ENCODE measurements at regions not wholly inside any gene's neighbourhood (a gene's known extent, or its start where the extent isn't known, plus 50 kb on each side); places are given as distances from the start of the nearest gene placed in this dataset.

- Histone ChIP-seq H3K9me3 (ENCODE audit: insufficient read depth, low read length) (no peaks in the 10 kb centered on the region), H3K4me2 (ENCODE audit: low read length) (no peak overlapping the region), H3K4me3 (ENCODE audit: low read length) (no peak overlapping the region), H3K27ac (ENCODE audit: low read length) (no peak overlapping the region), H2AFZ (ENCODE audit: low read depth, low read length) (no peak overlapping the region), H3K4me1 (ENCODE audit: low read length) (no peaks in the 10 kb centered on the region), H3K36me3 (replicated peaks; ENCODE audit: low read depth, low read length) (no peaks in the 10 kb centered on the region), H3K27me3 (ENCODE audit: low read depth, low read length) (peaks cover 20% of the 10 kb centered on the region), H3K9ac (ENCODE audit: low read length) (no peak overlapping the region), H4K20me1 (ENCODE audit: insufficient read depth, low read length) (no peaks in the 10 kb centered on the region), H3K79me2 (ENCODE audit: low read length) (no peaks in the 10 kb centered on the region)
- TF ChIP-seq CTCF (IDR thresholded peaks at IDR 0.05; ENCODE audit: low read depth, low read length) (no peak), EZH2phosphoT487 (IDR thresholded peaks at IDR 0.05; ENCODE audit: low read depth) (no peak)
Measured at GRCh38 chr17:77687417-77687816, 271.1 kb upstream of the TNRC6C start.

GRCh38 chr17:77687921-77688320 is 270.6 kb upstream of the TNRC6C start:
- H2AFZ ChIP-seq (ENCODE audit: low read depth, low read length): no peak overlapping the region
- no peak for TF ChIP-seq CTCF (IDR thresholded peaks at IDR 0.05; ENCODE audit: low read depth, low read length)
- H3K4me1 ChIP-seq (ENCODE audit: low read length): no peaks in the 10 kb centered on the region
- H3K4me2 ChIP-seq (ENCODE audit: low read length): no peak overlapping the region
- peaks cover 20% of the 10 kb centered on the region for H3K27me3 ChIP-seq (ENCODE audit: low read depth, low read length)
- no peaks in the 10 kb centered on the region for H3K79me2 ChIP-seq (ENCODE audit: low read length)
- H3K4me3 ChIP-seq (ENCODE audit: low read length): no peak overlapping the region
- H3K36me3 ChIP-seq (replicated peaks; ENCODE audit: low read depth, low read length): no peaks in the 10 kb centered on the region
- H3K27ac ChIP-seq (ENCODE audit: low read length): no peak overlapping the region
- H3K9ac ChIP-seq (ENCODE audit: low read length): no peak overlapping the region
- H3K9me3 ChIP-seq (ENCODE audit: insufficient read depth, low read length): no peaks in the 10 kb centered on the region
- H4K20me1 ChIP-seq (ENCODE audit: insufficient read depth, low read length): no peaks in the 10 kb centered on the region

- no peak overlapping the region for H3K4me2 ChIP-seq (ENCODE audit: low read length)
Measured at GRCh38 chr17:77688369-77688768, 270.1 kb upstream of the TNRC6C start.

More at GRCh38 chr17:77688369-77688768, 270.1 kb upstream of the TNRC6C start:
- Histone ChIP-seq H3K27me3 (ENCODE audit: low read depth, low read length) (peaks cover 22% of the 10 kb centered on the region), H3K4me1 (ENCODE audit: low read length) (no peaks in the 10 kb centered on the region), H3K79me2 (ENCODE audit: low read length) (no peaks in the 10 kb centered on the region), H4K20me1 (ENCODE audit: insufficient read depth, low read length) (no peaks in the 10 kb centered on the region), H3K4me3 (ENCODE audit: low read length) (no peak overlapping the region), H2AFZ (ENCODE audit: low read depth, low read length) (no peak overlapping the region), H3K27ac (ENCODE audit: low read length) (no peak overlapping the region), H3K9me3 (ENCODE audit: insufficient read depth, low read length) (no peaks in the 10 kb centered on the region), H3K36me3 (replicated peaks; ENCODE audit: low read depth, low read length) (no peaks in the 10 kb centered on the region), H3K9ac (ENCODE audit: low read length) (no peak overlapping the region)
- TF ChIP-seq CTCF (IDR thresholded peaks at IDR 0.05; ENCODE audit: low read depth, low read length) (no peak), EZH2phosphoT487 (IDR thresholded peaks at IDR 0.05; ENCODE audit: low read depth) (no peak)

Measured in OCI-LY3 (cell line).